GM18517 (cell line): ENCODE measurements at regions not wholly inside any gene's neighbourhood (a gene's known extent, or its start where the extent isn't known, plus 50 kb on each side); places are given as distances from the start of the nearest gene placed in this dataset.

Experiments used
- ATAC-seq: cut with Tn5 transposase; IDR thresholded peaks from one replicate; pipeline ENCODE4 v1.9.1; 2021; ENCODE audit warnings: mild to moderate bottlenecking, moderate library complexity; ENCODE audit not compliant: unreplicated experiment

DNA sequence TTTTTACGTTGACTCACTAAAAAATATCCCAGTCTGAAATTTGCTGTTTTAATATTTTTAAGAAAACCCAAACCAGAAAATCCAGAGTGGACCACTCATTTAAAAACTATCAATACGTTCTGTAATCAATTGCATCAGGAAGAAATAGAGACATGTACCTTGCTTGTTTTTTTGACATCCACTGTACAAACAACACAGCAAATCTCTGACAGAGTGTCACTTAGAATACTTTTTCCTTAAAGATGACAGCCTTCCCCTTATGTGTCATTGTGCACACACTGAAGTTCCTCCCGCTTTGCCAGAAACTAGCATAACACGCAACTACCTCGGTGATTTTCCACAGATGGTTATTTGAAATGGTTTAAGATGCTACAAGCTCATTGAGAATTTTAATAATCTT, 321.7 kb upstream of the PFKP start:
- ATAC-seq: no peak

- ATAC-seq: no peak
These were observed 322.7 kb upstream of the PFKP start for GRCh38 chr10:2744547-2745200.

GRCh38 chr10:2734603-2735002, 332.7 kb upstream of the PFKP start:
- ATAC-seq: no peak

- no peak for ATAC-seq
These were observed 333.9 kb upstream of the PFKP start for GRCh38 chr10:2733278-2733963.

DNA sequence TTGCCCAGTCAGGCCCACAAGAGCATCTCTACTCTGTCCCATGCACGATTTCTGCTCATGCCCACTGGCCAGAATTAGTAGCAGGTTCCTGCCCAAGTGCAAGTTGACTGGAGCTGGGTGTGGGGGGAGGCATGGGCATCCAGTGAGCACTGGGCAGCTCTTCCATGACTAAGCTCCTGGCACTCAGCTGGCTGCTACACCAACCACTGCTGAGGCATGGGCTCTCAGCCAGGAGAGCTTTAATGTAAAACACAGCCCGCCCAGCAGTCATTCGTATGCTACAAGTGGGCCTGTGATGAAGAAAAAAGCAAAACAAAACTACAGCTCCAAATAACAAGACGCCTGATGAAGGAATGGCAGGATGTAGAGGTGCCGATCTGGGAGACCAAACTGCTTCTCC, 335.4 kb upstream of the PFKP start:
- ATAC-seq: no peak

- no peak for ATAC-seq
These were observed 338.2 kb upstream of the PFKP start for GRCh38 chr10:2729197-2729596.

DNA sequence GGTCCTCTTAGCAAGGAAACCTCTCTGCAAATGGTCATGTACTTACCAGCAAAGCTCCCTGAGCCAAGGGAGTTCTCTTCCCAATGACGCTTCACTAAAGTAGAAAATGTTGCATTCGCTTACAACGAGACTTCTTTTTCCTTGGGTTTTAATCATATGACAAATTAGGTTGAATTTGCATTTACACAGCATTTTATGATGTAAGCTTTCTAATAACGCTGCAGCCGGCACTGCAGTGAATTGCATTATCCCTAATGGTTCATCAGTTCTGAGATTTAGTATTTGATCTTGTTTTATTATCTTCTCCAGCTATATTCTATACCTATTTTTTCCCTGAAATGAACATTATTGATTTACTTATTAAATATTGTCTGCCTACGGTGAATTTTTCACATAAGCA, 339.3 kb upstream of the PFKP start:
- ATAC-seq: no peak

- ATAC-seq: no peak
These were observed 350.8 kb upstream of the PFKP start for GRCh38 chr10:2716596-2716995.

DNA sequence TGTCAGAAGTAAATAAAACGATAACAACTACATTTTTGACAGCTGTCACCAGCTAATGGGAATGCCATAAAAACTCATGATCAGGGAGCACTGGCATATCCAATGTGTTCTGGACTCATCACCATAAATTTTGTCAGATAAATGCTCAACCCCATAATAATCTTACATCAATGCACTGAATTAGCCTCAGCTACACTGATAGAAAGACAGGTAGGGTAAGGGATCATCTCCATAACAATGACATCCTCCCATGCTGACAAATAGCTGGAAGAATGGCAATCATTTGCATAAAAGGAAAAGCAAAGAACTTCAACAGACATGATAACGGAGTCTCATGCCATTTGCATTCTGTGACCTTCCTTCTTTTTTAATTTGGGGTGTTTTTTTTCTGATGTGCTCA, 352.8 kb upstream of the PFKP start:
- no peak for ATAC-seq

DNA sequence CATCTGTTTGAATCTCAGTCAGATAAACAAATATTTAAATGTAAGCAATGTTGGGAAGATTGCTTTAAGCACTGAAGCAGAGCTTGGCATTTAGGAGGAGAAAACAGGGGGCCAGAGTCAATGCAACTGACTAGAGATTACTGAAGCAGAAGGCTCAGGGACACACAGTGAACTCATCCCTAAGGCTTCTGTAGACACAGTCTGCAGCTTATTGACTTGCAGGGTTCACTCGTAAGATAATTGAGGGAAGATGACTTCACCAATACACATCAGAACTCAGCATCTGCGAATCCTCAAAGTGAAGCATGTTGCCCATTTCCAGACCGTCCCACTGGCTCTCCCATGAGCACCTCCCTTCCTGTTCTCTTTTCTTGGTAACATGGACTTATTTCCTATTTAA, 363.4 kb upstream of the PFKP start:
- ATAC-seq: no peak

DNA sequence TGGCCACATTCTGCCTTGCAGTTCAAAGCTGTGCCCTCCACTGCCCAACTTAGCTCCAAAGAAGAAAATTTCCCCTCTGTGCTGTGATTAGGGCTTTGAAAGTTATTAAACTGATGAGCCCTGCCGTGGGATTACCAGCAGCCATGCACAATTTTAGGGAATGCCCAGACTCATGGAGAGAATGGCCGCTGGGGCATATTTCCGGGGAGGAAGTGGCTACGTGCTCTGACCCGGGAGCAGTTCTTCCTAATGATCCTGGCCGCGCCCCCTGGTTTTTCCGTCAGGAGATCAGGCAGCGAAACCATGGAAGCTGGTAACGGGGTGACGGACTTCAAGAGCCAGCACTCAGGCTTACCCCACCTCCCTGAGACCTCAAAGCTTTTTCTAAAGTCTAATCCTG, 365.5 kb upstream of the PFKP start:
- no peak for ATAC-seq

DNA sequence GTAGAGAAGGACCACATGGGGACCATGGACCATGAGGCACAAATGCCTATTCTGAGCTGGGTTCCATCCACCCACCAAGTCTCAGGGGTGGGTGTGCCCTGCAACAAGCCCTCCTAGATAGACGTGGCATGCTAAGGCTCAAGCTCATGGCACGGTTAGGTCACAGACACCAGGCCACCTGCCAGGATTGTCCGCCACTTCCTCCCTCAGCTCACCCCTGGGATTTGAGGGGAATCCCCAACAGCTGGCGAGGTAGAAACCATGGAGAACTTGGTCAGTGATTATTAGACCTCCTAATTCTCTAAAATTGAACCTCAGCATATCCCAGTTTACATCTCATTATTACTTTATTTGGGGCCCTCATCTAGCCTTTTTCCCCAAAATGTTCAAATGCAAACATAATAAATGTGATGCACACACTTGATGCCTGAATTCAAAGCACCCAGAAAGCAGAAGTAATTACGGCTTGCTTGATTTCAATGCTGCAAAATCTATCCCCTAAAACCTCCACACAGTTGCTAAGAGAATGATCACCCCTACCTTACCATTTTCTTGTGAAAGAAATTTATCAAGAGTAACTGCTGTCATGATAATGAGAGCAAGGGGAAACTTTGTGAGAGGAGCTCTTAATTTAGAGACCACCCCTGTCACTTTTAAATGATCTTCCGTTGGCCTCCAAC, 366.6 kb upstream of the PFKP start:
- ATAC-seq: no peak

- ATAC-seq: no peak
These were observed 378.4 kb upstream of the PFKP start for GRCh38 chr10:2688958-2689357.

GRCh38 chr10:2686691-2687090, 380.7 kb upstream of the PFKP start:
- ATAC-seq: no peak

GRCh38 chr10:2682491-2682890, 384.9 kb upstream of the PFKP start:
- no peak for ATAC-seq

GRCh38 chr10:2681891-2682290, 385.5 kb upstream of the PFKP start:
- no peak for ATAC-seq

GRCh38 chr10:2680821-2681220, 386.5 kb upstream of the PFKP start:
- no peak for ATAC-seq

GRCh38 chr10:2679646-2680045, 387.7 kb upstream of the PFKP start:
- ATAC-seq: no peak

DNA sequence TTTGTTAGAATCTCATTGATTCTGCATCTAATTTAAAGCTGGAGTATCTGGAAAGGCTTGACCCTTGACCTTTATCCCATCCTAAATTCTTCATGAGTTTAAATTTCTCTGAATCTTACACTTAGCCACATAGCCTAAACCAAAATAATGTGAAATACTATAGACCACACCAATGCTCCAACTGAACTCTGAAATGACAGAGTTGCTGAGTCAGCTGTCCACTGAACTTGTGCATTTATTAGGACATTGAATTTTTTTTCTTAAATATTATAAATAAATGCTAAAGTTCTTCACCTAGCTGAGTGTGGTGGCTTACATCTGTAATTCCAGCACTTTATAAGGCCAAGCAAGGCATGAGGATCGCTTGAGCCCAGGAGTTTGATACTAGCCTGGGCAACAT, 390.9 kb upstream of the PFKP start:
- no peak for ATAC-seq

DNA sequence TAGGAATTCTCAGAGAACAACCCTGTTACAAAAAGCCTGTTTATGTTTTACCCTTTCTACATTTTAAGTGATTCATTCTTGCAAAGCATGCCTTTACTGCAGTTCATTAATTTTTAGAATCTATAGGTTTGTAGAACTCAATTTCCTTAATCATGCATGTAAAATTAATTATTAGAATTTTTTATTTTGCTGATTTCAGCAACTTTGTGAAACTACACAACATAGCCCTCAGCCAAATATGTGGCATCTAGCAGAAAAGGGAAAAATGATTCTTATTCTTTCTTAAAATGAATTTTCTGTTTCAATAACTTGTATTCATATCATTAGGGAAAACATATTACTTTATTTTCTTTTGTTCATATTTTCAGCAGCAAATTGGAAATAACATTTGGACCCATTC, 392.9 kb upstream of the PFKP start:
- no peak for ATAC-seq

GRCh38 chr10:2670864-2671263, 396.5 kb upstream of the PFKP start:
- no peak for ATAC-seq

DNA sequence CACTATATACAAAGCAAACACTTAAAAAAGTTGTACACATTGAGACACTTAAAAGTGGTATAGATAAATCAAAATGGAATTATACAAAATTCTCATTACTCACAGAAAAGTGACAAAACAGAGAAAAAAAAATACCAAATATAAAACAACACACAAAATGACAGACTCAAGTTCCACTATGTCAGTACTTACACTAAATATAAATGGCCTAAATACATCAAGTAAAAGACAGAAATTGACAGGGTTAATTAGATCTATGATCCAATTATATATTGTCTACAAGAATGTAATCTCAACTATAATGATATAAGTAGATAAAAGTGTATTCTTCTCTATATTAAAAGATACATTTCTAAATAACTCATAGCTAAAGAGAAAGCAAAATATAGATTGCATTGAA, 401.6 kb upstream of the PFKP start:
- ATAC-seq: no peak
